HG03558 (cell line): ENCODE measurements at regions not wholly inside any gene's neighbourhood (a gene's known extent, or its start where the extent isn't known, plus 50 kb on each side); places are given as distances from the start of the nearest gene placed in this dataset.

Source experiments
- ATAC-seq: cut with Tn5 transposase; IDR thresholded peaks from one replicate; pipeline ENCODE4 v1.9.1; 2021; ENCODE audit warnings: moderate number of reproducible peaks; ENCODE audit not compliant: unreplicated experiment; ENCODE audit errors: extremely low read depth

DNA sequence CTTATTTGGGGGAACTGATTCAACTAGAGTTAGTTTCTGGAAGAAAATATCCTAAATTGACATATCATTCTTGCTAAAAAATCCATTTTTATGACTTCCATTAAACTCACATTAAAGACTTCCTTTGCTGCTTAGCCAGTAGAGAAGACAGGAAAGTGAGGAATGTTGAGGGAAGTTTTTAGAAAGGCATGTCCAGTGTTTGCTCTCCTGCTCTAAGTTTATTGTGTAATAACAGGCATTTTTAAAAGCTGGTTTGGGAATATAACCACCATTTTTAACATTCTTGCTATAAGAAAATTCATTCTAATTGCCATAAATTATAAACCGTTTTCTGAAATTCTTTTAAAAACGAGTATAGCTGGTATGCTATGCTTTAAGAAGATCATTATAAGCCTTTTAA, 428.0 kb downstream of the RAP2B start:
- ATAC-seq = no peak

DNA sequence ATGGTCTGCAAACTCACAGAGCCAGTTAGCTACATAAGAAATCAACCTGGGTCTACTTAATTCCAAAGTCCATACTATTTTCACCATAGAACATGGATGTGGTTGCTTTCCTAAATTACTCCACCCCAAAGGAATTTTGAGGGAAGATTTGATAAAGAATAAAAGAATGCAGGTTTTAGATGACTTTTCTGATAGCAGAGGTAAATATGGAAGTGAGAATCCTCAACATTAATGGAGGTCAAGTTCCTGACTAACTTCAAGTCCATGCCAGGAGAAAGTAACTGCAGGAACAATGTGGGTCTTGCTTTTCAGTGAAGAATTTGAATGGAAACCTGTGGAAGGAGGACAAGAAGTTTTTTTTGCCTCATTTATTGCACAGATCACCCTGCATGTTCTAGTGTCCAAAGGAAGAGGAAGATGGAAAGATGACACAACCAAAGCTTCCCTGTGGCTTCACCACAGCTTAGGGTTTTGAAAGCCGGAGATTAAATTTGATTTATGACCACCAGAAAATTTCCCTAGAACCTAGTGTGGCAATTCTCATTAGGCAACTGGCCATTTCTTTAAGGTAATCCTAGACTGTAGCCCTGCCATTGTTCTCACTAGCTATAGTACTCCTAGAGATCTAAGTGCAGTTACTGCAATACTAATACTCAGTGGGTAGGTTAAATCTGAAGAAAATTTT, 429.7 kb downstream of the RAP2B start:
- ATAC-seq = no peak

DNA sequence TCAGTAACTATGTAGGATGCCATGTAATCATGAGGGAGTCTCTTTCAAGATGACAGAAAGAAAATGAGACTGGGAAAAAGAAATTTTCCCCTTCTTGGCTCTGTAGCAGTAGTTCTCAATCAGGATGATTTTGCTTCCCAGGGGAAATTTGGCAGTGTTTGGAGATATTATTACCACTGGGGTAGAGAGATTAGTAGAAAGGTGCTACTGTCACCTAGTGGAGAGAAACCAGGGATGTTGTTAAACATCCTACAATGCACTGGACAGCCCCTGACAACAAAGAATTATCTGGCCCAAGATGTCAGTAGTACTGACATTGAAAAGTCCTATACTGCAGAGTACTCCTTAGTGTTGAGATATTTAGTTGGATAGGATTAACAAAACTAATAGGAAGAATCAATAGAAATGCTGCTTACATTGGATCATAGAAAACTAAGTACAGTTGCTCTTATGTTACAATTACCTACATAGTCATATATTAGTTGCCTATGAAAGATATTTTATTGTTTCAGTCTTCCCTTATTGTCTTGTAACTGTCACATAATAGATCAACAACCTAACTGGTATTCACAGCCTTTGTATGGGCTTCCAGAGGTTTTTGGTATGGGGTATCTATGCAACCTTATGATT, 433.3 kb downstream of the RAP2B start:
- no peak for ATAC-seq

DNA sequence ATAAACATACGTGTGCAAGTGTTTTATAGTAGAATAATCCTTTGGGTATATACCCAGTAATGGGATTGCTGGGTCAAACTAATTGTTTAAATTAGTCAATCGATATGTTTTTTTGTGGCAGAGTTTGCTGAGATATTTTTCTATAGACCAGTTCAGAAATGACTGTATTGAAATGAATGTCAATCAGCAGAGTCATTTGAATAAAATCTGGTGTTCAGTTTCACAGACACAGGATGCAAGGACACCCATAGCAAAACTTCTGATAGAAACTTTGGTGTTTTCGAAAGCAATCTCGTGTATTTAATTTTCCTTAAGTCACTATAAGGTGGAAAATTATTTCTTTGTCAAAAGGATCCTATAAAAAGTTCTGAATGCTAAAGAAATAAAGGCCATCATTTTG, 434.4 kb downstream of the RAP2B start:
- no peak for ATAC-seq

DNA sequence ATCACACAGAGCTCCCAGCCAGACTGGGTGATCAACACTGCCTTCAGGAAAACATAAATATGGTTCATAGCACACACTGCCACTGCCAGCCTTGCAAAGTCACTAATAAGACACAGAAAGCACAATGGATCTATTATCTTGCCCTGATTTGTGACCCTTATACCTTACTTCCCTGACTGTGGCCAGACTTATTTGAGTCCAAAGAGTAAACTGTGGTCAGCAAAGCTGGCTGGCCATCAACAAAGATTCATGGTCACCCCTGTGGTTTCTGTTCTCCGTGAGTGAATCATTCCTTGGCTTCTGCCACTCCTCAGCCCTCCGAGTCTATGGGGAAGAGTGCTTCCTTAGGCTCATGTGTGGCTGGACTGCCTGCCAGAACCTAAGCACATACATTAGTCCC, 437.7 kb downstream of the RAP2B start:
- ATAC-seq = no peak

DNA sequence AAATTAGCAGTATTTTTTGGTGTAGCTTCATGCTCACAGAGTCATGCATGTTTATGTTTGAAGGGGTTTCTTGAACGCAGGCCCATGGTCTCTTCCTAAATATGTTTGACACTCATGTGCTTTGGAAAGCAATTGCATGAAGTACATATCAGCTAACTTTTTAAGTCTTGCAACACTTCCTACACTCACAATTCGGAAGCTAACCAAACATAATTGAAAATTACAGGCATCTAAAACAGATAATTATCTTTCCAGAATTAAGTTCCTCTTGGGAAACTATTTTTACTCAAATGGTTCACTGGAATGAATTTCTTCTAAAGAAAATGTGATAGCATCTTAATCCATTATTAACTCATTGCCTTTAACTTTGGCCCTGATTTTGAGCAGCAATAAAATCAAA, 438.9 kb downstream of the RAP2B start:
- no peak for ATAC-seq

DNA sequence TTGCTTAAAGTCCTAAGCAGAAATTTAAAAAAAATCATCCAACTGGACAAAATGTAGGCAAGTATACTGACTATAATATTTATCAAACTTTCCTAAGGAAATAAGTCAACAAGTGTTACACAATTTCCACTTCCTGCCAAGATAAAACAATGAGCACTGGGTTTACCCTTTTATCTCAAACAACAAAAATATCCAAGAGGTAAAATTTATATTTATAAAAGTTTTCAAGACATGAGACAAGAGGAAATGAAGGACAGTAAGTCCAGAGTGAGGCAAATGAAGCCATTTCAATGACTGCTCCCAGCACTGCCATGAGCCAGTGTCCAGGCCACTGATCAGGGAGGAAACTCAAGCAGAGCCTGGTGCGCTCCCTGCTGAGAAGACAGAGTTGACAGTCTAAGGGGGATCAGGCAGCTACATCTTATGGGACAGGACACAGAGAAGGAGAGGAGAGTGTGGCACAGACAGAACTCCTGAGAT, 439.4 kb downstream of the RAP2B start:
- ATAC-seq = no peak

DNA sequence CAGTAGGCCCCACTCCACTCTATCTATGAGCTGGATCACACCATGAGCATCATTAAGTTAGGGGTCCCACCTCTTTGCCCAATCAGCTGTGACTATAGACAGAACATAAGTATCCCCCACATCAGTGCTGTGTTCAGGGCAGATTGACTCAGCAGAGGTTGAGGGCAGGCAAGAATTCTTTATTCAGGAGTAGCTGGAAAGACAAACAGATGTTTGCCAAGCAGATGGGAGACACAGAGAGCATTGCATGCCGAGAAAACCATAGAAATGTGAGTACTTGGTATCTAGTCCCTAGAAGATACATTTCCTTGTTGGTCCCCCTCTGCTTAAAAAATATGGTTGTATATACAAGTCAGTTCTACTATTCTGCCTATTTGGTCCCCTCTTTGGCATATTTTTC, 440.8 kb downstream of the RAP2B start:
- ATAC-seq = no peak

DNA sequence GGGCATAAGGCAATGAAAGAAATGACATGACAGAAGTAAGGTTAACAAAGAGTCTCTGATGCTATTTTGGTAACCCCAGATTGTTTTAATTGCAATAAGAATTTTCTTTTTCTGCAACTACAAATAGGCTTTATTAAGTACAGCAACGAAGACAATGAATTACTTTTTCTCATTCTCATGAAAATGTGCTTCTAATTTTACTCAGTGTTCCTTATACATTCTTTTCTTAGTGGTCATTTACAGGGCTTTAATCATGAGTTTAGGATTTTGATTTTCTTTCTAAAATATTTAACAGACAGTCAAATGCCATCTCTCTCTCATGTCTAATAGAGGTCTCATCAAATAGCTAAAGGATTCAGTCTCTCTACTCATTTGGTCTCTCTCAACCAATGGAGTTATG, 452.1 kb downstream of the RAP2B start:
- ATAC-seq = no peak

DNA sequence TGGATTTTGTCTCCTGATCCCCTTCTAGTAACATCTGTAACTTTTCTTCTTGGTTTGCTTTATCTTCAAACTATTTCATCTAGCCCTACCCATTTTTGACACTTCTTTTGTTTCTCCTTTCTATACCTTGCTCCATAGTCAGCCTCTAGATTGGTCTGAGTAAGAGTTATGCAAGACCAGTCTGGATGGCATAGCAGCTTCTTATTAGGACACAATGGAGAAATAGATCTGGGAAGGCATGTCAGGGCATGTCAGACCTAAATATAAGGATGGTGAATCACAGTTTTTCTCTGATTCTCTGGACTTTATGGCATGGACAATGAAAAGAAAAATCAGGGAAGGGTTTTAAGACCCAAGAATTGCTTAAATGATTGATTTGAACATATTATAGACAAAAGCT, 452.5 kb downstream of the RAP2B start:
- ATAC-seq = no peak

DNA sequence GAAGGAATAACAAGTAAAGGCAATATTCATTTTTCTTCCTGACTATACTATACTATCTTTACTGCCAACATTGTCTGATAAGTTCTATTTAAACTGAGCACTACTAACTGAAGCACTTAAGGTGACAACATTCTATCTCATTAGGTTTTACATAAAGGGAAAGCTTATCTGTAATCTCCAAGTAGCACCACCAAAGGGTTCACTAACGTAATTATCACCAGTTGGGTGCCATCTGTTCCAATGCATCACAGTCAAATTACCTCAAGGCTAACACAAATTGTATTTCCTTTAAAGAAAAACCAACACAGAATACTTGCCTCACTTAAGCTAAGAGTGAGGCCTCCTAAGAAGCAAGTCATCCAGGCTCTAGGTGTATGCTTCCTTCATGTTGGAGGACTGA, 453.8 kb downstream of the RAP2B start:
- ATAC-seq = no peak

DNA sequence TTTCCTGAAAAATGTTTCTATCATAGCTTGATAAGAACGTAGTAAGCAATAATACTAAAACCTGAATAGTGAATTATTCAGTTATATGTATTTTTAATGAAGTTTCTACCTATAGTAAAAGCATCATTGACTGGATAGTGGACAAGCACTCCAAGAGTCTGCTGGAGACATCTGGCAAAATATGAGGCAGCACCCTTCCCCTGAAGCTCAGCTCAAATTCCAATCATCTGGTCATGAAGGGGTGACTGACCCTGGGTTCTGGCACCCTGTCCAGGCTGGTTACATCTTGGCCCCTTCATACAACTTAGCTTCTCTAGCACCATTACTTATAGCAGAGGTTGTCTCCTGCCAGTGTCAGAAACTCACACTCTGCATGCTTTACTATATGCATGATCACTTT, 455.4 kb downstream of the RAP2B start:
- ATAC-seq = no peak

DNA sequence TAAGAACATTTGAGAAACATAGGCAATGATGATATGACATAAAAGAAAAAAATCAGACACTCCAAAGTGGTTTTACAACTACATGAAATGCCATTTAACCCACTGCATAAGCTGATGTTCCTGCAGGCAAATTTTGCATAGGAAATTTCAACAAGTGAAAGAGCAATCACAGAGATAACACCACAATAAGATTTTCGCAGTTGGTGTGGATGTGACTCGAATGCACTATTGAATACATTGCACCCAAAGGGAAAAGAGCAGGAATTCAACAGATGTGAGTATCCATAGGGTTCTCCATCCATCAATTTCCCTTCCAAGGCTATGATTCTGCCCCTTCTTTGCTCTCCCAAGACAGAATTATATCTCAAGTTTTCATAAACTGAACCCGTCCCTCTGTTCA, 456.1 kb downstream of the RAP2B start:
- no peak for ATAC-seq

DNA sequence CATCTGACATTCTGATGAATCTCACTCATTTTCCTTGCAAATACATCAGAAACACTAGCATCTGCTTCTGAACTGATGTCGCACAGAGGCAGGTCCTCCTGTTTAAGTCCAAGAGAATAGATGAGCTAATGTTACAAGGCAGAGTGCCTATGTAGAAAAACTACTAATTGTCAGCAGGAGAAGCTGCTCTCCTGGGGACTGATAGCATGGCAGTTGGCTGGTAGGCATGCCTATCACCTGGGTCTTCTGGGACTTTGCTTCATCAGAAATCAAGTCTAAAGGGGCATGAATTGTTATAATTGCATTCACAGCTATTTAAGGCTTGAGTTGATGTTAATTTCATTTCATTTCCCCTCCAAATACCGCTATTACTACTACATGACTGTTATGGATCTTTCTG, 457.2 kb downstream of the RAP2B start:
- no peak for ATAC-seq

DNA sequence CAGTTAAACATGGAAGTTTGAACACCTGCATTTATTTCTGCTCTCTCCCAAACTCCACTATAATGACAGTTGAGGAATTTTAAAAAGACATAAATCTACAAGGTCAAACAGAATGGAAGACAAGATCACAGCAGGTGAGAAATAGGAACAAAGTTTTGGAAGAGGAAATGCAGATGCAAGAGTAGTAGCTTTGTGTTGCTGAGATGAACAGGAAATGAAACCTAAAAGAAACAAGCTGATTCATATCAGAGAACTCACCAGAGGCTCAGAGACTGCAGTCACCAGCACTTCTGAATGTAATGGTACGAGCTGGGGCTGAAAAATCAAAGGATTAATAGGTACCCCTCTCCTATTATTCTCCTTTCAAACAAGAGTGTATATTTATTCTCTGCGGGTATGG, 459.9 kb downstream of the RAP2B start:
- peak; percentile 97 for ATAC-seq

DNA sequence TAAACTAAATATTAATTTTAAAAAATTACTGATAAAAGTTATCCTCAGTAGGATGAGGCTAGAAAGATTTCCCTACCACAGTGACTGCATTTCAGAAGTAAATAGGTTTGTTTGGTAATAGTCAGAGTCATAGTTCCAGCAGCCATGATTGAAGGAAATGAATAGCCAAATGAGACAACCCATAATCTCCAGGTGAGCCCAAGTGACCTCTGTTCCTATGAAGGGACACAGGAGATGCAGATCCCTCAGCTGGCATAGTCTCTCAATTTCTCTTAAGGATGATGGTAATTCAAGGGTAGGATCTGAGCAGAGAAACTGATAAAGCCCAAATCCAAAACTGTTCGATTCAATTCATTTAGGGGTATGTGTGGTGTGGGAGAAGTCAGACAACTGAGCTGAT, 461.8 kb downstream of the RAP2B start:
- no peak for ATAC-seq

DNA sequence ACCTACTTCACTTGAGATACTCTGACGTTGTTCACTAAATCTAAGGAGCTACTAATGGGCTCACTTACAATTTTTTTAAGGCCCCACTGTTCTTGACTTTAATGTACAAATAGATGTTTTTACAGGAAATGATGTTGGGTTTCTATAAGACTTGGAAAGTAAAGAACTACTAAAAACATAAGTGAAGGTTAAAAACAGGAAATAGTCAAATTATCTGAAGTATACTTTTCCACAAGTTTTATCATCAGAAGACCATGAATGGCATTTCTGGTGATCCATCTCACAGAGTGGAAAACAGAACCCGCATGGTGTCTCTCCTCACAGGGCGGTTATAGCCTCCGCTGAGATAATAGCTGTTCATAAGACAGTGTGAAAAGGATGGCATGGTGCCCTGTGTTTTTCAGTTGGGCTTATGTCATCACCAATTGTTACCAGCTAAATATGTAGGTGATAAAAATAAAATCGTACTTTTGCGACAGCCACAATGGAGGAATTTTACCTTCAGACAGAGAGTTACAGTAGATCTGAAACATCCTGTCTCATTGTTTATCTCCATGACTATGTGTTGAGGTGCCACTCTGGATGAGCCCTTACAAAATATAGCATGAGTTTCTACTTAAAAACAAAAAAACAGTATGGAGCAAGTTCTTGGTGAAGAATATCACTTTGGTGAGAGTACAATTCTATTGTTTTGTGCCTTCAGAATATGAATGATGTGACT, 462.4 kb downstream of the RAP2B start:
- ATAC-seq = no peak

DNA sequence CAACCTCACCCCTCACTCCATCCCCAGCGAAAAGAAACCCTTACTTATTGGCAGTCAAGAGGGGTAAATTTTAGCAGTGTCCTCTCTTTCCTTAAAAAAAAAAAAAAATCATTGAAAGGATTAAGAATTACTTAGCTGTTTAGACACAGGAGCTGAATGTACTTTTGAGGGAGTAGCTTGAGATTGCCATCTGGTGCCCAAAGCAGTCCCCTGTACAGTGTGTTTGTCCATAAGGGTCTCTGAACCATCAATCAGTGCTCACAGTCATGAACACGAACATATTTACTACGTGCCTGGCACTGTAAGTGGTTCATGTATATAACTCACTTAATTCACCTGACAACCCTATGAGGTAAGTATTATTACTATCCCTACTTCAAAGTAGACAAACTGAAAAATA, 463.5 kb downstream of the RAP2B start:
- ATAC-seq = no peak

DNA sequence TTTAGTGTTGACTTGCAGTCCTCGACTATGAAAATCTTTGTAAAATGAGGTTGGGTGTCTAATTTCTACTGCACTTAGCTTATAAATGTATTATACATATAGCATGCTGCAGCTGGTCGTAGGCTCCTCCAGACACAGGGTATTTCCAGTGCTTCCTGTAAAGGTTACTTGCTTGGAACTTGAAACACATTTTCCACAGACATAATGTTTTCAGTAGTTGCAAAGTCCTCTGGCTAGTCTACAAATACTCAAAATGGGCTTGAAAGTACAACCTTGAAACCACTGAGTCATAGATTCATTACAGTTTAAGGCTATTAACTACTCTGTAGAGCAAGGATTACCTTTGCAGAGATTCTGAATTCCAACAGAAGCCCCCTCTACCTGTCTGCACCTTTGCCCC, 464.1 kb downstream of the RAP2B start:
- ATAC-seq = no peak

DNA sequence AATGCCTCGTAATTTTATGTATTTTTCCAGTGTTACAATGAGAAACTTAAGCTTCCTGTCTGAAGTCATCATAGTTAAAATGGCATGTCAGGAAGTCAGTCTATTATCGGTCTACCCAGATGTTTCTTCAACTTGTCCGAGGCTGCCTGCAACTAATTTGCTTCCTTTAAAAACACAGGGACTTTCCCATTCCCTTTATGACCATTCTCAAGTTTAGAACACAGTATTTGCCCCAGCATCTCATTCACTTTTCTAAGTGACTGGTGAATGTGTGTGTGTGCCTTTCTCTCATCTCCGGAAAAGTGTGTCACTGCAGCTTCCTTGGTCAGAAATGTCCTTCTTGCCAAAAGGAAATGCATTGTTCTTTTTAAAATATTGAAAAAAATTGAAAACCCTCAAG, 466.6 kb downstream of the RAP2B start:
- no peak for ATAC-seq

DNA sequence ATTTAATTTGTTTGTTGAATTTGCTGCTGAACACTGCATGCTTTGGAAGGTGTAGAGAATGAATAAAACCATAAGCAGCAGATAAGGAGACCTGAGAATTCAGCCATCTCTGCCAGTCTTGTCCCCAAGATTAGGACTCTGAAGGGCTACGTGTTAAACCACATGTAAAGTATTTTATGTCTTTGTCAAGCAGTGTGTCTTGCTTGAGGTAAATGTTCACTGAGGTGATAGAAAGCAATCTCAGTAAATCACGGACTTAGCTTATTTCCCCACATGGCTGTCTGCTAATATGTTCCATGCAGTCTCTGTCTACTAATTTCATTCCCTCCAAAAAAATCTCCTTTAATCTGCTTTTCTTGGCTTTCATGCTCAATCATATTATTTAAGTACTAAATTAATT, 467.1 kb downstream of the RAP2B start:
- no peak for ATAC-seq

DNA sequence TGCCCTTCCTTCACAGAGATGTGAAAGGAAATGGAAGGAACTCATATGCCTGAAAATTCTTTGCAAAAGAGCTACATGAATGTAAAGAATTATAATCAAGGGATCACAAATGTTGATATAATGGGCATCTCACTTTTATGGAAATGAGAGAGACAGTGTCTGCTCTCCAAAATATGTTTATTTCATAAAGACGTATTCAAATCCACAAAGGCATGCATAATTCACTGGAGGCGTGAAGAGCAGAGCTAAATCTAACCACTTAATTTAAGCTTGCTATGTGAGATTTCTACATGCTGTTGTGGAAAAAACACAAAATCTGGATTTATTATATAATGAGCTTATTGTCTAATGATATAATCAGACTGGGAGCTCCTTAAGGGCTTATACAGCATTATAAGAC, 469.1 kb downstream of the RAP2B start:
- ATAC-seq = no peak
